ENCODE measurements at regions not wholly inside any gene's neighbourhood (a gene's known extent, or its start where the extent isn't known, plus 50 kb on each side); places are given as distances from the start of the nearest gene placed in this dataset.
"Not testable (repeated sequence)": the region's sequence is repeated elsewhere in the genome, so short reads cannot be mapped to it uniquely, and the experiment has no call there.

DNA sequence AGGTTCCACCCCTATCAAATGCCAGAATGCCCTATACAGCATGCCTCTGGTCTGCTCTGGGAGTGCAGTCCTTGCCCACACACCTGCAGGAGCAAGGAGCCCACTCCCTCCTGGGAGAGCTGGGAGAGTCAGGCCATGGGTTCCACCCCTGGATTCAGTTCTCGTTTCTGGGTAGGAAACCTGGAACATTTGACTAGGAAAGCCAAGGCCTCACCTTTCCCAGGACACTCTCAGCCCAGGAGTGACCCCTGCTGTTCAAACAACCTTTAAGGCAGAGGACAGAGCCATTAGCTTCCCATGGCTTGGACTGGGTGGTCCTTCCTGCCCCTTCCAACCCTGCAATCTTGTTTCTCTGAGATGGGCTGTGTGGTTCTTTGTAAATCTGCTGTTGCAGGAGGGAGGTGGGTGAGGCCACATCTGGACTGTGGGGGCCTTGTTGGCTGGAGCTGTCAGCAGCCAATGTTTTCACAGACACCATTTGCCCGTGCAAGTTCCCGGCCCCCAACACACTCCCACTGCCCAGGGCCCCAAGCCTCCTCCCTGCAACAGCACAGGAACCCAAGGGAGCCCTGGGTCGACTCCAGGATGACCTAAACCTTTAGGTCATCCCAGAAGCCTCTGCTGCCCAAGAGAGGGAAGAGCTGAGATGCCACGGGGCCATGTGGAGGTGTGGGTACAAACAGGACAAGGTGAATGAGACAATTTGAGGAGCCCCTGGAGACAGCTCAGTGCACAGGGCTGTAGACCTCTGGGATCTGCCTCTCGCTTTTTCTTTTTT lies 104.4 kb downstream of the PJA1 start:
- DNase-seq = no peak

DNA sequence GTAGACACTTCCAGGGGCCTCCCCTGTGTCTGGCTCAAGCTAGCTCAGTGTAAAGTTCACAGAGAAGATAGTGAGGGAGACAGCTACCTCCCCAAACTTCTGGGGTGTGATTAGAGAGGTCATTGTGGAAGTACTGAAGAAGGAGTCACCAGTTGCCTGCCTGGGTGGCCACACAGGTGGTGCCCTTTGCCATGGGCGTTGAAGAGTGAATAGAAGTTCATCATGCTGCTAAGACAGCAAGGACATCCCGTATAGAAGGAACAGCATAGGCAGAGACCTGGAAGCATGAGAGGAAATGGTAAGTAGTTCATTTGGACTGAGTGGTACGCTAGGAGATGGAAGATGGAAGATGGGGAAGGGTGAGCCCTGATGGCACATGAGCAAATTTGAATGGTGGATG lies 110.1 kb downstream of the PJA1 start:
- DNase-seq = no peak

DNA sequence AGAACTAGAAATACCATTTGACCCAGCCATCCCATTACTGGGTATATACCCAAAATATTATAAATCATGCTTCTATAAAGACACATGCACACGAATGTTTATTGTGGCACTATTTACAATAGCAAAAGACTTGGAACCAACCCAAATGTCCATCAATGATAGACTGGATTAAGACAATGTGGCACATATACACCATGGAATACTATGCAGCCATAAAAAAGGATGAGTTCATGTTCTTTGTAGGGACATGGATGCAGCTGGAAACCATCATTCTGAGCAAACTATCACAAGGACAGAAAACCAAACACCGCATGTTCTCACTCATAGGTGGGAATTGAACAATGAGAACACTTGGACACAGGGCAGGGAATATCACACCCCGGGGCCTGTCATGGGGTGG lies 110.8 kb downstream of the PJA1 start:
- not testable (repeated sequence) for DNase-seq

- no peak for DNase-seq
Measured at GRCh38 chrX:69051901-69052300, 113.4 kb downstream of the PJA1 start.

- no peak for DNase-seq
Measured at GRCh38 chrX:69050051-69050765, 115.0 kb downstream of the PJA1 start.

GRCh38 chrX:69046996-69047490 lies 118.2 kb downstream of the PJA1 start:
- DNase-seq = no peak

GRCh38 chrX:69045616-69046345 lies 119.5 kb downstream of the PJA1 start:
- no peak for DNase-seq

DNA sequence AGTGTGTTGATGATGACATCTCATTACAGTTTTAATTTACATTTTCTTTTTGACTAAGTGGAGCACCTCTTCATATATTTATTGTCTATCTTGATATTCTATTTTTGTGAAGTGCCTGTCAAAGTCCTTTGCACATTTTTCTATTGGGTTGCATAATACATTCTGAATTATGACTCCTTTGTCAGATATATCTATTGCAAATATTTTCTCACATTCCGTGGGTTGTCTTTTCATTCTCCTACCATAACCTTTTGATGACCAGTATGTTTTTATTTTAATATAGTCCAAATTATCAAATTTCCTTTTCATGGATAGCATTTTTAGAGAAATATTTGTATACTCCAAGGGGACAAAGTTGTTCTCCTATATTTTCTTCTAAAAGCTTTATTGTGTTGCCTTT lies 126.4 kb downstream of the PJA1 start:
- DNase-seq = no peak

- no peak for DNase-seq
Measured at GRCh38 chrX:69038188-69038587, 127.1 kb downstream of the PJA1 start.

DNA sequence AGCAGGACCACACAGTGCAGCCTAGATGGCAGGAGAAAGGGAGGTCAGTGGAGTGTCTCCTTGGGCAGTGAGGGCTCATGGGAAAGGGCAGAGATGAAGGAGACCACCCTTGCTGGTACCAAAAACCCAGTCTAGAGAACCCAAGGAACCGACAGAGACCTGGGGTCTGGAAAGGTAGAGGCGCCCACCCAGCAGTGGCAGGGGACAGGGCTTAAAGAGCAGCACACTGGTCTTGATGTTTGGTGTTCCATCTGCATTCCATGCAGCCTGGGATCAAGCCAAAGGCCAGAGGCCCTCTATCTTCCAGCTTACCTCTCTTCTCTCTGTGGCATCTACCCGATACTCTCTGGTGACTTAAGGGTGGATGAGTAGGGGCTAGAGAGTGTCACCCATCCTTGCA lies 127.5 kb downstream of the PJA1 start:
- DNase-seq = no peak

GRCh38 chrX:69036674-69037573 lies 128.3 kb downstream of the PJA1 start:
- no peak for DNase-seq

- DNase-seq = no peak
Measured at GRCh38 chrX:69034451-69034850, 130.8 kb downstream of the PJA1 start.

- no peak for DNase-seq
Measured at GRCh38 chrX:69033936-69034335, 131.3 kb downstream of the PJA1 start.

GRCh38 chrX:69032601-69033000 lies 132.7 kb downstream of the PJA1 start:
- DNase-seq = no peak

- no peak for DNase-seq
Measured at GRCh38 chrX:69031971-69032391, 133.3 kb downstream of the PJA1 start.

DNA sequence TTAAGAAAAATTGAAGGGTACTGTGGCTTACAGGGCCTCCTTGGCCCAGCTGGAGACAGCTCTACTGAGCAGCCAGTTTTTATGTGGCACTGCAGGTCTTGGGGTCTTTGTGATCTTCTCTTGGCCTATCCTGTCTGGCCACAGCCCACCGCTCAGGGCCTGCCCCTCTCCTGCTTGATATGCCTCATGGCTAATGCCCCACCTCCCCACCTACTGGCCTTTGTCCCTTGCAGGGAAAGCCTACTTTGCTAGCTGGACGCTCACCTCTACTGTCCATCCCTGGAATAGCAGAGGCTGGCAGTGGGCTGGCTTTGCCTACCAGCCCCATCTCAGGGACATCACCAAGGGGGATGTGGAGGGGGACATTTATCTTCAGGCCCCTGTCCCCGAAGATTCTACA lies 134.1 kb downstream of the PJA1 start:
- DNase-seq = no peak

GRCh38 chrX:69029771-69030170 lies 135.5 kb downstream of the PJA1 start:
- no peak for DNase-seq

GRCh38 chrX:69028761-69029120 lies 136.5 kb downstream of the PJA1 start:
- DNase-seq = no peak

- no peak for DNase-seq
Measured at GRCh38 chrX:69028006-69028760, 137.1 kb downstream of the PJA1 start.

- no peak for DNase-seq
Measured at GRCh38 chrX:69027181-69028005, 137.9 kb downstream of the PJA1 start.

DNA sequence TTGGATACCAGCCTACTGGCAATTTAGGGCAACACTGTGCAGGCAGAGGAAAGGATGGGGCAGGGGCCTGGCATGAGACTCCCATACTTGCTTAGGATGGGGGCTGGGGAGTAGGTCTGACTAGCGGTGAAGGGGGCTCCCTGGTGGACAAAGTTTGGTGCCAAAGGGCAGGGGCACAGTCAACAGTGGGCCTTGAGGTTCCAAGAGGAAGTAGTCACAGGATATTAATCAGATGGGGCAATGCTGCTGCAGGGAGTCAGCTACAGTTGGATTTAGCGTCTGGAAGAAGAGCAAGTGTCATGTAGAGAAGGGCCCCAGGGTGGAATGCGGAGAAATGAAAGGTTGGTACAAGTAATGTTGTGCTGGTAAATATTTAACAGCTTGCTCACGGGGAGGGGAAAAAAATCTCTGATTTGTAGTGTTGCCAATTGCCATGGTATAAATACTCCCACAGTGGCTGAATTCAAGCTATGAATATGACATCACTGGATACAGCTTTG lies 139.4 kb downstream of the PJA1 start:
- no peak for DNase-seq
